DND-41 (cell line): ENCODE measurements at regions not wholly inside any gene's neighbourhood (a gene's known extent, or its start where the extent isn't known, plus 50 kb on each side); places are given as distances from the start of the nearest gene placed in this dataset.

ENCODE experiments used
- ATAC-seq: fragments of 200-7000 bp; cut with Tn5 transposase; 3 replicates; pipeline ENCODE4 v1.9.1; 2021; ENCODE audit warnings: low read depth; ENCODE audit not compliant: insufficient read depth
- DNase-seq: peaks from one replicate; pipeline ENCODE4 v3.0.0-alpha.2; 2020
- H2AFZ ChIP-seq: 2 replicates; pipeline ENCODE4 v1.6.0; 2012; ENCODE audit warnings: low read depth, low read length
- H3K27ac ChIP-seq: 2 replicates; pipeline ENCODE4 v1.5.1; 2012; ENCODE audit warnings: low read length, inconsistent platforms
- H3K27me3 ChIP-seq: fragments of 200-600 bp; sonication (generic); 2 replicates; pipeline ENCODE4 v1.6.0; 2012; ENCODE audit warnings: low read length, mild to moderate bottlenecking, inconsistent platforms; ENCODE audit not compliant: insufficient read depth, poor library complexity
- H3K36me3 ChIP-seq: 2 replicates; pipeline ENCODE4 v1.5.1; 2012; ENCODE audit warnings: low read length, inconsistent platforms; ENCODE audit not compliant: insufficient read depth
- H3K4me1 ChIP-seq: 2 replicates; pipeline ENCODE4 v1.5.1; 2012; ENCODE audit warnings: mild to moderate bottlenecking, low read length; ENCODE audit not compliant: insufficient read depth
- H3K4me2 ChIP-seq: 2 replicates; pipeline ENCODE4 v1.6.0; 2012; ENCODE audit warnings: mild to moderate bottlenecking, moderate library complexity, low read length, inconsistent platforms; ENCODE audit not compliant: insufficient read depth
- H3K4me3 ChIP-seq, 2 experiments: fragments of 200-600 bp in 1 of 2; shearing (Covaris generic) in 1 of 2; 2 replicates each; pipeline ENCODE4 v1.5.1; 2012 to 2016; ENCODE audit warnings: inconsistent platforms in 2 of 2, low read length in 2 of 2, mild to moderate bottlenecking in 2 of 2, low read depth in 1 of 2, moderate library complexity in 1 of 2
- H3K79me2 ChIP-seq: 2 replicates; pipeline ENCODE4 v1.6.0; 2012; ENCODE audit warnings: low read length, inconsistent platforms; ENCODE audit not compliant: insufficient read depth
- H3K9ac ChIP-seq: 2 replicates; pipeline ENCODE4 v1.6.0; 2012; ENCODE audit warnings: low read depth, mild to moderate bottlenecking, inconsistent platforms, low read length, moderate library complexity
- H3K9me3 ChIP-seq: 2 replicates; pipeline ENCODE4 v1.5.1; 2012; ENCODE audit warnings: low read length, moderate library complexity, mild to moderate bottlenecking, inconsistent platforms; ENCODE audit not compliant: insufficient read depth, severe bottlenecking
- H4K20me1 ChIP-seq: 2 replicates; pipeline ENCODE4 v1.6.0; 2012; ENCODE audit warnings: low read length; ENCODE audit not compliant: insufficient read depth
- EZH2 ChIP-seq: IDR thresholded peaks from 3 replicates; pipeline ENCODE4 v1.6.1; 2012; ENCODE audit warnings: borderline replicate concordance, low read depth, mild to moderate bottlenecking, moderate library complexity, low read length, inconsistent platforms; ENCODE audit not compliant: severe bottlenecking
- TF ChIP-seq, protein P1 (sequence below): IDR thresholded peaks from 2 replicates; pipeline ENCODE4 v1.5.1; 2012; ENCODE audit warnings: borderline replicate concordance, low read length, moderate library complexity, mild to moderate bottlenecking; ENCODE audit not compliant: poor library complexity, severe bottlenecking; ENCODE audit errors: extremely low read depth

DNA sequence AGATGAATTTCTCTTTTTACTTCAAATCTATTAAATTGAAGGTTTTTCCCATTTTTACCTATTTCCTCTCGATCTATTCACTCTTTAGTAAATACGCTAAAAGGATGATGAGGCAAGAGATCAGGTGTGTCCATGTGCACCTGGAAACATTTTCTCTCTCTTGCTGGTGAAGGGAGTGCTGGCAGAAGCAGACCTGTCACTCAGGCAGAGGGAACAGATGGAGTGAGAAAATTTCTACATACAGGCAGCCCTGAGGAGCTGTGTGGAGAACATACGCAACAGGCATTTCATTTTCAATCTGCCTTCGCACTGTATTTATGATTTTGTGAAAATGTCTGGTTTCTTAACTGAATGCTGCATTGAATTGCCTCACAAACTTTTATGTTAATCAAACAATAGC is 249.5 kb downstream of the GPM6A start:
- no peak overlapping the region for H3K27ac ChIP-seq
- no peak overlapping the region for H3K4me2 ChIP-seq
- no peak overlapping the region for H3K9ac ChIP-seq
- no peak for ATAC-seq
- H4K20me1 ChIP-seq, result no peaks in the 10 kb centered on the region
- no peak for DNase-seq
- H2AFZ ChIP-seq, result no peak overlapping the region
- no peaks in the 10 kb centered on the region for H3K79me2 ChIP-seq
- no peaks in the 10 kb centered on the region for H3K4me1 ChIP-seq
- H3K27me3 ChIP-seq, result no peaks in the 10 kb centered on the region
- no peaks in the 10 kb centered on the region for H3K9me3 ChIP-seq
- no peaks in the 10 kb centered on the region for H3K36me3 ChIP-seq
- TF ChIP-seq, protein P1, sequence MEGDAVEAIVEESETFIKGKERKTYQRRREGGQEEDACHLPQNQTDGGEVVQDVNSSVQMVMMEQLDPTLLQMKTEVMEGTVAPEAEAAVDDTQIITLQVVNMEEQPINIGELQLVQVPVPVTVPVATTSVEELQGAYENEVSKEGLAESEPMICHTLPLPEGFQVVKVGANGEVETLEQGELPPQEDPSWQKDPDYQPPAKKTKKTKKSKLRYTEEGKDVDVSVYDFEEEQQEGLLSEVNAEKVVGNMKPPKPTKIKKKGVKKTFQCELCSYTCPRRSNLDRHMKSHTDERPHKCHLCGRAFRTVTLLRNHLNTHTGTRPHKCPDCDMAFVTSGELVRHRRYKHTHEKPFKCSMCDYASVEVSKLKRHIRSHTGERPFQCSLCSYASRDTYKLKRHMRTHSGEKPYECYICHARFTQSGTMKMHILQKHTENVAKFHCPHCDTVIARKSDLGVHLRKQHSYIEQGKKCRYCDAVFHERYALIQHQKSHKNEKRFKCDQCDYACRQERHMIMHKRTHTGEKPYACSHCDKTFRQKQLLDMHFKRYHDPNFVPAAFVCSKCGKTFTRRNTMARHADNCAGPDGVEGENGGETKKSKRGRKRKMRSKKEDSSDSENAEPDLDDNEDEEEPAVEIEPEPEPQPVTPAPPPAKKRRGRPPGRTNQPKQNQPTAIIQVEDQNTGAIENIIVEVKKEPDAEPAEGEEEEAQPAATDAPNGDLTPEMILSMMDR, result no peak
- TF ChIP-seq EZH2, result no peak
- H3K4me3 ChIP-seq, result no peak overlapping the region
